ENCODE measurements at regions not wholly inside any gene's neighbourhood (a gene's known extent, or its start where the extent isn't known, plus 50 kb on each side); places are given as distances from the start of the nearest gene placed in this dataset.

- H3K27ac ChIP-seq (ENCODE audit: low read depth, low read length) = no peak overlapping the region
- H3K79me1 ChIP-seq (ENCODE audit: low read depth, low read length) = no peaks in the 10 kb centered on the region
- DNase-seq (ENCODE audit: low read depth in 1 of 2, low spot score in 2 of 2) = no peak
- H2AFZ ChIP-seq (ENCODE audit: low read length) = no peak overlapping the region
- H3K18ac ChIP-seq (ENCODE audit: extremely low read depth, low read length) = no peak overlapping the region
- no peak overlapping the region for H2BK15ac ChIP-seq (ENCODE audit: low read length)
- no peaks in the 10 kb centered on the region for H4K20me1 ChIP-seq (replicated peaks in 1 of 2; ENCODE audit: control insufficient read depth in 1 of 2, insufficient read depth in 2 of 2, low read length in 2 of 2)
- WGBS, 2 experiments (ENCODE audit: extremely low coverage in 1 of 2, insufficient coverage in 1 of 2, insufficient read length in 1 of 2, insufficient replicate concordance in 2 of 2, low coverage in 1 of 2, low lambda C conversion rate in 2 of 2, missing lambda C conversion rate in 1 of 2) = 44% methylated on average over 1 of the region's 1 CpG; no CpG with 5 or more reads in 1 of the 2 experiments
- no peak overlapping the region for H3K23ac ChIP-seq (ENCODE audit: insufficient read length)
- POLR2A ChIA-PET (ENCODE audit: partially characterized antibody) = no interaction called here
- no peak overlapping the region for H3K4ac ChIP-seq (replicated peaks; ENCODE audit: insufficient read length, low read depth, low read length)
- H2BK120ac ChIP-seq (replicated peaks; ENCODE audit: low read depth, low read length) = no peak overlapping the region
- no peak for TF ChIP-seq NANOG (IDR thresholded peaks at IDR 0.05; ENCODE audit: insufficient read depth, low read depth, low read length, poor library complexity, severe bottlenecking)
- no peak for TF ChIP-seq RNF2 (IDR thresholded peaks at IDR 0.05; ENCODE audit: borderline replicate concordance, low read depth, low read length, missing control alignments, poor library complexity, severe bottlenecking)
- no peak for TF ChIP-seq USF2 (IDR thresholded peaks at IDR 0.05; ENCODE audit: low read length)
- no peak for TF ChIP-seq RBBP5 (IDR thresholded peaks at IDR 0.05; ENCODE audit: borderline replicate concordance, low read depth, low read length)
- TF ChIP-seq MAFK (IDR thresholded peaks at IDR 0.05; ENCODE audit: low read depth, low read length) = no peak
- TF ChIP-seq, protein P1, sequence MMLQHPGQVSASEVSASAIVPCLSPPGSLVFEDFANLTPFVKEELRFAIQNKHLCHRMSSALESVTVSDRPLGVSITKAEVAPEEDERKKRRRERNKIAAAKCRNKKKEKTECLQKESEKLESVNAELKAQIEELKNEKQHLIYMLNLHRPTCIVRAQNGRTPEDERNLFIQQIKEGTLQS (IDR thresholded peaks at IDR 0.05; ENCODE audit: insufficient read depth, low read depth, low read length) = no peak
- TF ChIP-seq SIN3A (conservative IDR thresholded peaks at IDR 0.05 in 1 of 2, IDR thresholded peaks at IDR 0.05 in 1 of 2; ENCODE audit: low read depth in 1 of 2, low read length in 2 of 2) = no peak
- no peak for TF ChIP-seq SP4 (IDR thresholded peaks at IDR 0.05; ENCODE audit: low read length)
- TF ChIP-seq CHD1 (IDR thresholded peaks at IDR 0.05; ENCODE audit: low read depth, low read length) = no peak
- TF ChIP-seq JUND (IDR thresholded peaks at IDR 0.05; ENCODE audit: low read length) = no peak
- no peak for TF ChIP-seq CEBPB (IDR thresholded peaks at IDR 0.05; ENCODE audit: low read depth, low read length)
- no peak for TF ChIP-seq HDAC2 (IDR thresholded peaks at IDR 0.05; ENCODE audit: borderline replicate concordance in 1 of 2, low read depth in 2 of 2, low read length in 2 of 2)
- H2AK5ac ChIP-seq (ENCODE audit: low read depth, low read length) = no peak overlapping the region
- no peak overlapping the region for H2BK5ac ChIP-seq (ENCODE audit: low read depth, low read length)
- H3K9me3 ChIP-seq (ENCODE audit: insufficient read depth in 2 of 2, low read depth in 1 of 2, low read length in 1 of 2) = 0 out of 4 replicates have a peak, but pooled peaks cover 0 to 3% of the 10 kb centered on the region in 2 experiments
- H3K27me3 ChIP-seq (replicated peaks in 1 of 4; ENCODE audit: control insufficient read depth in 3 of 4, extremely low read depth in 1 of 4, insufficient read depth in 3 of 4, low read length in 3 of 4) = peaks cover 1 to 6% (median 5%) of the 10 kb centered on the region in 4 experiments; a peak in 4 of 7 replicates
- no peak overlapping the region for H4K91ac ChIP-seq (replicated peaks; ENCODE audit: insufficient read length, low read length)
- CTCF ChIA-PET (ENCODE audit: partially characterized antibody) = interaction anchor here (0.9 kb wide), 1 partner anchor 67 kb away, joined by 3 read pairs; no protein-coding TSS in a partner anchor
- H3K56ac ChIP-seq (replicated peaks; ENCODE audit: insufficient read length, low read depth, low read length) = no peak overlapping the region
- H3K23me2 ChIP-seq (ENCODE audit: low read depth, low read length) = peaks cover 3% of the 10 kb centered on the region; the same call in 1 of the 2 replicates
- H2BK20ac ChIP-seq (ENCODE audit: low read length) = no peak overlapping the region
- no peak overlapping the region for H2BK12ac ChIP-seq (ENCODE audit: low read depth, low read length)
- H3K36me3 ChIP-seq (ENCODE audit: control insufficient read depth in 2 of 4, insufficient read depth in 4 of 4, low read length in 3 of 4) = no peaks in the 10 kb centered on the region
- no peak for FAIRE-seq
- no peaks in the 10 kb centered on the region for H3K79me2 ChIP-seq (ENCODE audit: control insufficient read depth in 1 of 2, insufficient read depth in 2 of 2, low read length in 2 of 2)
- no peaks in the 10 kb centered on the region for H3K4me1 ChIP-seq (replicated peaks in 1 of 4; ENCODE audit: control insufficient read depth in 3 of 4, insufficient read depth in 4 of 4, low read length in 3 of 4)
- no peak overlapping the region for H4K5ac ChIP-seq (ENCODE audit: insufficient read length, low read depth, low read length)
- H3K4me3 ChIP-seq (ENCODE audit: extremely low read depth in 1 of 4, insufficient read depth in 2 of 4, low read depth in 3 of 4, low read length in 4 of 4) = no peak overlapping the region
- H4K8ac ChIP-seq (ENCODE audit: extremely low read depth, insufficient read depth, low read length) = no peak overlapping the region
- no peak overlapping the region for H3K14ac ChIP-seq (ENCODE audit: insufficient read length)
- no peak overlapping the region for H3K9ac ChIP-seq (replicated peaks in 1 of 4; ENCODE audit: extremely low read depth in 1 of 4, low read depth in 3 of 4, low read length in 3 of 4)
- H3K4me2 ChIP-seq (ENCODE audit: insufficient read depth in 1 of 2, low read depth in 2 of 2, low read length in 2 of 2) = no peak overlapping the region
These were observed 103.0 kb upstream of the CDH13 start for GRCh38 chr16:82523815-82524214.

Measured in H1 (cell line).